ENCODE measurements at regions not wholly inside any gene's neighbourhood (a gene's known extent, or its start where the extent isn't known, plus 50 kb on each side); places are given as distances from the start of the nearest gene placed in this dataset.

GRCh38 chr6:43926634-43927531 is 156.9 kb downstream of the VEGFA start (continued):
- no peak for TF ChIP-seq IRF1 (CRISPR knock-in tag; IDR thresholded peaks at IDR 0.05; ENCODE audit: low read depth)
- no peak for TF ChIP-seq THAP8 (CRISPR knock-in tag; IDR thresholded peaks at IDR 0.05; ENCODE audit: borderline replicate concordance)
- TF ChIP-seq ZNF230 (CRISPR knock-in tag; IDR thresholded peaks at IDR 0.05), result no peak
- TF ChIP-seq ATF1 (CRISPR knock-in tag; IDR thresholded peaks at IDR 0.05), result no peak; the same call in 1 of the 2 replicates
- TF ChIP-seq, protein P1, sequence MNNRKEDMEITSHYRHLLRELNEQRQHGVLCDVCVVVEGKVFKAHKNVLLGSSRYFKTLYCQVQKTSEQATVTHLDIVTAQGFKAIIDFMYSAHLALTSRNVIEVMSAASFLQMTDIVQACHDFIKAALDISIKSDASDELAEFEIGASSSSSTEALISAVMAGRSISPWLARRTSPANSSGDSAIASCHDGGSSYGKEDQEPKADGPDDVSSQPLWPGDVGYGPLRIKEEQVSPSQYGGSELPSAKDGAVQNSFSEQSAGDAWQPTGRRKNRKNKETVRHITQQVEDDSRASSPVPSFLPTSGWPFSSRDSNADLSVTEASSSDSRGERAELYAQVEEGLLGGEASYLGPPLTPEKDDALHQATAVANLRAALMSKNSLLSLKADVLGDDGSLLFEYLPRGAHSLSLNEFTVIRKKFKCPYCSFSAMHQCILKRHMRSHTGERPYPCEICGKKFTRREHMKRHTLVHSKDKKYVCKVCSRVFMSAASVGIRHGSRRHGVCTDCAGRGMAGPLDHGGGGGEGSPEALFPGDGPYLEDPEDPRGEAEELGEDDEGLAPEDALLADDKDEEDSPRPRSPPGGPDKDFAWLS (CRISPR knock-in tag; IDR thresholded peaks at IDR 0.05; ENCODE audit: borderline replicate concordance), result no peak
- no peak; the same call in 1 of the 2 replicates for TF ChIP-seq ZIK1 (CRISPR knock-in tag; IDR thresholded peaks at IDR 0.05; ENCODE audit: borderline replicate concordance, low read depth)
- no peak for TF ChIP-seq MTA3 (CRISPR knock-in tag; IDR thresholded peaks at IDR 0.05)
- peak; percentile 90 for TF ChIP-seq FOSL2 (CRISPR knock-in tag; IDR thresholded peaks at IDR 0.05)
- no peak for TF ChIP-seq ZNF207 (IDR thresholded peaks at IDR 0.05; ENCODE audit: borderline replicate concordance)
- TF ChIP-seq CAMTA2 (CRISPR knock-in tag; IDR thresholded peaks at IDR 0.05; ENCODE audit: borderline replicate concordance), result no peak
- TF ChIP-seq ZMYM4 (CRISPR knock-in tag; IDR thresholded peaks at IDR 0.05), result peak; percentile 56
- no peak for TF ChIP-seq CBX2 (IDR thresholded peaks at IDR 0.05; ENCODE audit: low read depth, low read length)
- 0 out of 2 replicates have a peak, but pooled peaks have one; percentile 32 for TF ChIP-seq CBX2 (CRISPR knock-in tag; IDR thresholded peaks at IDR 0.05; ENCODE audit: low read depth)
- TF ChIP-seq SALL2 (CRISPR knock-in tag; IDR thresholded peaks at IDR 0.05), result peak; percentile 83
- no peak for TF ChIP-seq ZSCAN22 (CRISPR knock-in tag; IDR thresholded peaks at IDR 0.05)
- no peak for TF ChIP-seq ZNF839 (CRISPR knock-in tag; IDR thresholded peaks at IDR 0.05; ENCODE audit: borderline replicate concordance)
- no peak; the same call in 1 of the 2 replicates for TF ChIP-seq GZF1 (CRISPR knock-in tag; IDR thresholded peaks at IDR 0.05)
- TF ChIP-seq ZBTB8A (CRISPR knock-in tag; IDR thresholded peaks at IDR 0.05; ENCODE audit: borderline replicate concordance, low read depth), result no peak
- TF ChIP-seq HOXA9 (CRISPR knock-in tag; IDR thresholded peaks at IDR 0.05; ENCODE audit: borderline replicate concordance), result no peak
- TF ChIP-seq FOXM1 (CRISPR knock-in tag; IDR thresholded peaks at IDR 0.05), result no peak
- no peak; the same call in 1 of the 2 replicates for TF ChIP-seq ZNF292 (CRISPR knock-in tag; IDR thresholded peaks at IDR 0.05; ENCODE audit: borderline replicate concordance, low read depth)
- TF ChIP-seq RBFOX2 (IDR thresholded peaks at IDR 0.05; ENCODE audit: low read depth, low read length), result no peak
- 0 out of 2 replicates have a peak, but pooled peaks have one; percentile 30 for TF ChIP-seq PHF20 (CRISPR knock-in tag; IDR thresholded peaks at IDR 0.05)
- TF ChIP-seq TOPORS (CRISPR knock-in tag; IDR thresholded peaks at IDR 0.05), result no peak
- TF ChIP-seq, protein P2, sequence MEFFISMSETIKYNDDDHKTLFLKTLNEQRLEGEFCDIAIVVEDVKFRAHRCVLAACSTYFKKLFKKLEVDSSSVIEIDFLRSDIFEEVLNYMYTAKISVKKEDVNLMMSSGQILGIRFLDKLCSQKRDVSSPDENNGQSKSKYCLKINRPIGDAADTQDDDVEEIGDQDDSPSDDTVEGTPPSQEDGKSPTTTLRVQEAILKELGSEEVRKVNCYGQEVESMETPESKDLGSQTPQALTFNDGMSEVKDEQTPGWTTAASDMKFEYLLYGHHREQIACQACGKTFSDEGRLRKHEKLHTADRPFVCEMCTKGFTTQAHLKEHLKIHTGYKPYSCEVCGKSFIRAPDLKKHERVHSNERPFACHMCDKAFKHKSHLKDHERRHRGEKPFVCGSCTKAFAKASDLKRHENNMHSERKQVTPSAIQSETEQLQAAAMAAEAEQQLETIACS (CRISPR knock-in tag; IDR thresholded peaks at IDR 0.05), result no peak
- TF ChIP-seq ZNF782 (CRISPR knock-in tag; IDR thresholded peaks at IDR 0.05; ENCODE audit: borderline replicate concordance), result no peak
- TF ChIP-seq RBAK (CRISPR knock-in tag; IDR thresholded peaks at IDR 0.05), result no peak
